Thyroid gland (tissue), 4 donors: ENCODE measurements at regions not wholly inside any gene's neighbourhood (a gene's known extent, or its start where the extent isn't known, plus 50 kb on each side); places are given as distances from the start of the nearest gene placed in this dataset.

Source experiments
- DNase-seq, 2 donors: peaks; one replicate each; pipeline ENCODE4 v3.0.0-alpha.2; 2019
- H3K27ac ChIP-seq, 3 donors: fragments of 200-600 bp; sonication (generic); 1 replicate in 2 of 3; 2 replicates in 1 of 3; pipeline ENCODE4 v1.5.1; 2016 to 2019; ENCODE audit warnings: mild to moderate bottlenecking in 1 of 3, moderate library complexity in 1 of 3
- H3K27me3 ChIP-seq: fragments of 200-600 bp; sonication (generic); one replicate; pipeline ENCODE4 v1.5.1; 2019
- H3K36me3 ChIP-seq, 2 donors: fragments of 200-600 bp; sonication (generic); one replicate each; pipeline ENCODE4 v1.5.1; 2016 to 2019
- H3K4me1 ChIP-seq, 2 donors: fragments of 200-600 bp; sonication (generic); one replicate each; pipeline ENCODE4 v1.5.1; 2017 to 2019
- H3K4me3 ChIP-seq, 3 donors: fragments of 200-600 bp; sonication (generic); replicated peaks in 1 of 3; 1 replicate in 2 of 3; 2 replicates in 1 of 3; pipeline ENCODE4 v1.5.1; 2016; ENCODE audit warnings: mild to moderate bottlenecking in 1 of 3
- H3K9me3 ChIP-seq: fragments of 200-600 bp; sonication (generic); one replicate; pipeline ENCODE4 v1.5.1; 2017
- POLR2A ChIP-seq, 2 donors: fragments of 450-650 bp; IDR thresholded peaks; one replicate each; pipeline ENCODE4 v1.6.1; 2017; ENCODE audit warnings: antibody characterized with exemption in 2 of 2, mild to moderate bottlenecking in 2 of 2, moderate library complexity in 1 of 2
- WGBS, 2 donors: methylation state at CpG; one replicate each; pipeline ENCODE4 v1.1.5; 2017; 5-methylcytosine and 5-hydroxymethylcytosine counted together
- intact Hi-C: fragments of 100-400 bp; cut with DNase I; formaldehyde crosslinking; loops from one replicate; pipeline ENCODE4 v1.15.1; 2023
- TF ChIP-seq, protein P1 (sequence below), 6 experiments: fragments of 200-600 bp in 3 of 6; fragments of 450-650 bp in 3 of 6; sonication (generic) in 3 of 6; IDR thresholded peaks; one replicate each; pipeline ENCODE4 v1.5.1; 2016 to 2019; ENCODE audit warnings: antibody characterized with exemption in 6 of 6, mild to moderate bottlenecking in 2 of 6, inconsistent platforms in 1 of 6, moderate library complexity in 1 of 6

DNA sequence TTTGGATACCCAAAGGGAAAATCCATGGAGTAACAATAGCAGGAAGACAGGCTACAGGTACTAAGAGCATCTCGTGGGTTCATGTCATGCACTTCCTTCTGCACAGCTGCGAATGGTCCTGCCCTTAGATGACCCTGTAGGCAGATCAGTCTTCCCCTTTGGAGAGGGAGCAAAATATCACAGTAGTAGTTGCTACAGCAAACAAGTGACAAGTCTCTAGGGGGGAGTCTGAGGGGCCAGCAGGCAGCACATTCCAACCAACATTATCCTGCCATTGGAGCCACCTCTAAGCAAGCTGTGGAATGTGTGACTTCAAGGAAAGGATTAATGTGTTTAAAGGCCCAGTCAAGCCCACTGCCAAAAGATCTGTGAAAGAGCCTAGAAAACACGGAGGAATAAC lies 273.2 kb upstream of the PARD3B start:
- no peak overlapping the region for H3K27ac ChIP-seq
- 66 to 74% methylated on average over 3 of the region's 3 CpGs for WGBS, 2 donors

DNA sequence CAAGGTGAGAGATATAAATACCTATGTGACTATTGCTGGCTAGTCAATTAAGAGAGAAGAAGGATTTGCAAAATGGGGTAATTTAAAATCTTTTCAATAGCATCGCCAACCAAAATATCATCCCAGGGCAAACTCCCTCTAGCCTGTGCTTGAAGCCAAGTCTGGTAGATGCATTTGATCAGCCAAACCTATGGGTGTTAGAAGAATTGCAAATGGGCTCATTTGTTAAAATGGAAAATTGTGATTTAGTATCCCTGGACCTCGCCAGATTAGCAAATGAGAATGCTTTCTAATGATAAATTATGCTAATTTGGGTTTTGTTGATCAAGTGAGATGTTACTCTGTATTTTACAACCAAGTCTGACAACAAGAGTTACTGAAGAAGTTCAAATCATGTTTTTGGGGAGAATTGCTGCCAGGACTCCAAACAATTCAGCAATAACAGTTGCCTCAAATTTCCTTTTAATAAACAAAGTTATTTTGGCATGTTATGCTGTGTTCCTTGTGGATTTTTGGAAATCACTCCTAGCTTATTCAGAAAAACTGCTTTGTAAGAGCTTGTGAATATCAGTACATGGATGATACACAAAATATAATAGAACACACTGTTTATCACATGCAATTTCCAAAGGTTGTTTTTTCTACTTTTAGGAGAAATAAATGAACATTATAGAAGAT lies 272.5 kb upstream of the PARD3B start:
- Histone ChIP-seq H3K36me3 (no peaks in the 10 kb centered on the region), H3K27ac (no peak overlapping the region), H3K9me3 (no peaks in the 10 kb centered on the region), H3K27me3 (no peaks in the 10 kb centered on the region), H3K4me3 (no peak overlapping the region), H3K4me1 (peaks cover 3 to 13% of the 10 kb centered on the region in 2 donors)
- intact Hi-C loops, result no loop called here
- no peak for DNase-seq
- TF ChIP-seq, protein P1, sequence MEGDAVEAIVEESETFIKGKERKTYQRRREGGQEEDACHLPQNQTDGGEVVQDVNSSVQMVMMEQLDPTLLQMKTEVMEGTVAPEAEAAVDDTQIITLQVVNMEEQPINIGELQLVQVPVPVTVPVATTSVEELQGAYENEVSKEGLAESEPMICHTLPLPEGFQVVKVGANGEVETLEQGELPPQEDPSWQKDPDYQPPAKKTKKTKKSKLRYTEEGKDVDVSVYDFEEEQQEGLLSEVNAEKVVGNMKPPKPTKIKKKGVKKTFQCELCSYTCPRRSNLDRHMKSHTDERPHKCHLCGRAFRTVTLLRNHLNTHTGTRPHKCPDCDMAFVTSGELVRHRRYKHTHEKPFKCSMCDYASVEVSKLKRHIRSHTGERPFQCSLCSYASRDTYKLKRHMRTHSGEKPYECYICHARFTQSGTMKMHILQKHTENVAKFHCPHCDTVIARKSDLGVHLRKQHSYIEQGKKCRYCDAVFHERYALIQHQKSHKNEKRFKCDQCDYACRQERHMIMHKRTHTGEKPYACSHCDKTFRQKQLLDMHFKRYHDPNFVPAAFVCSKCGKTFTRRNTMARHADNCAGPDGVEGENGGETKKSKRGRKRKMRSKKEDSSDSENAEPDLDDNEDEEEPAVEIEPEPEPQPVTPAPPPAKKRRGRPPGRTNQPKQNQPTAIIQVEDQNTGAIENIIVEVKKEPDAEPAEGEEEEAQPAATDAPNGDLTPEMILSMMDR (IDR thresholded peaks at IDR 0.05), result no peak
- no peak for TF ChIP-seq POLR2A (IDR thresholded peaks at IDR 0.05)
- WGBS, 2 donors, result 81 to 82% methylated on average over 2 of the region's 2 CpGs

More for the DNA sequence above, 273.2 kb upstream of the PARD3B start:
- H3K4me1 ChIP-seq, result peaks cover 3 to 13% of the 10 kb centered on the region in 2 donors
- TF ChIP-seq, protein P1 (IDR thresholded peaks at IDR 0.05), result no peak
- no peak for TF ChIP-seq POLR2A (IDR thresholded peaks at IDR 0.05)
- H3K27me3 ChIP-seq, result no peaks in the 10 kb centered on the region
- no peaks in the 10 kb centered on the region for H3K9me3 ChIP-seq
- H3K4me3 ChIP-seq, result no peak overlapping the region
- intact Hi-C loops, result no loop called here
- no peak for DNase-seq
- H3K36me3 ChIP-seq, result no peaks in the 10 kb centered on the region

GRCh38 chr2:204274429-204274828 lies 270.8 kb upstream of the PARD3B start:
- WGBS, 2 donors, result 99 to 100% methylated on average over 2 of the region's 2 CpGs
- no peak for DNase-seq
- Histone ChIP-seq H3K9me3 (no peaks in the 10 kb centered on the region), H3K27ac (no peak overlapping the region), H3K4me1 (peaks cover 0 to 5% of the 10 kb centered on the region in 2 donors), H3K27me3 (no peaks in the 10 kb centered on the region), H3K4me3 (no peak overlapping the region), H3K36me3 (no peaks in the 10 kb centered on the region)
- intact Hi-C loops, result no loop called here
- TF ChIP-seq, protein P1 (IDR thresholded peaks at IDR 0.05), result no peak
- no peak for TF ChIP-seq POLR2A (IDR thresholded peaks at IDR 0.05)

- 89 to 90% methylated on average over 2 of the region's 2 CpGs for WGBS, 2 donors
- TF ChIP-seq POLR2A (IDR thresholded peaks at IDR 0.05), result no peak
- TF ChIP-seq, protein P1 (IDR thresholded peaks at IDR 0.05), result no peak
- intact Hi-C loops, result no loop called here
Measured at GRCh38 chr2:204274991-204275390, 270.3 kb upstream of the PARD3B start.

GRCh38 chr2:204277226-204277625 lies 268.0 kb upstream of the PARD3B start:
- Histone ChIP-seq H3K4me3 (no peak overlapping the region), H3K4me1 (no peaks in the 10 kb centered on the region), H3K27me3 (no peaks in the 10 kb centered on the region), H3K36me3 (no peaks in the 10 kb centered on the region), H3K9me3 (no peaks in the 10 kb centered on the region), H3K27ac (no peak overlapping the region)
- no peak for DNase-seq
- TF ChIP-seq, protein P1 (IDR thresholded peaks at IDR 0.05), result no peak
- TF ChIP-seq POLR2A (IDR thresholded peaks at IDR 0.05), result no peak
- intact Hi-C loops, result no loop called here

More at GRCh38 chr2:204274991-204275390, 270.3 kb upstream of the PARD3B start:
- Histone ChIP-seq H3K27ac (no peak overlapping the region), H3K36me3 (no peaks in the 10 kb centered on the region), H3K4me1 (no peaks in the 10 kb centered on the region), H3K27me3 (no peaks in the 10 kb centered on the region), H3K4me3 (no peak overlapping the region), H3K9me3 (no peaks in the 10 kb centered on the region)
- no peak for DNase-seq
